Sigmoid colon (tissue), 6 donors: ENCODE measurements at regions not wholly inside any gene's neighbourhood (a gene's known extent, or its start where the extent isn't known, plus 50 kb on each side); places are given as distances from the start of the nearest gene placed in this dataset.

Experiments used
- DNase-seq: peaks from one replicate; pipeline ENCODE4 v3.0.0-alpha.2; 2019
- H3K27ac ChIP-seq, 4 donors: fragments of 200-600 bp; sonication (generic); one replicate each; pipeline ENCODE4 v1.5.1; 2016 to 2019; ENCODE audit warnings: mild to moderate bottlenecking in 1 of 4
- H3K27me3 ChIP-seq, 3 donors: fragments of 200-600 bp; sonication (generic); one replicate each; pipeline ENCODE4 v1.5.1; 2019; ENCODE audit warnings: mild to moderate bottlenecking in 1 of 3
- H3K36me3 ChIP-seq, 4 donors: fragments of 200-600 bp; sonication (generic); one replicate each; pipeline ENCODE4 v1.5.1; 2016 to 2019
- H3K4me1 ChIP-seq, 4 donors: fragments of 200-600 bp; sonication (generic); one replicate each; pipeline ENCODE4 v1.5.1; 2017 to 2019
- H3K4me3 ChIP-seq, 4 donors: fragments of 200-600 bp; sonication (generic); one replicate each; pipeline ENCODE4 v1.5.1; 2017 to 2019; ENCODE audit warnings: mild to moderate bottlenecking in 2 of 4, moderate library complexity in 1 of 4
- H3K9me3 ChIP-seq, 4 donors: fragments of 200-600 bp in 3 of 4; sonication (generic) in 3 of 4; one replicate each; pipeline versions ENCODE4 v1.5.1 to v1.6.1; 2013 to 2019
- EP300 ChIP-seq, 4 donors: sonication (generic); formaldehyde crosslinking; IDR thresholded peaks; one replicate each; pipeline ENCODE4 v1.6.1; 2017; ENCODE audit warnings: antibody characterized with exemption in 4 of 4
- POLR2A ChIP-seq, 2 donors: fragments of 450-650 bp; IDR thresholded peaks; one replicate each; pipeline ENCODE4 v1.6.1; 2016; ENCODE audit warnings: antibody characterized with exemption in 2 of 2, mild to moderate bottlenecking in 2 of 2, moderate library complexity in 2 of 2
- POLR2AphosphoS5 ChIP-seq, 4 donors: sonication (generic); formaldehyde crosslinking; IDR thresholded peaks; one replicate each; pipeline ENCODE4 v1.6.1; 2017; ENCODE audit warnings: antibody characterized with exemption in 4 of 4
- WGBS, 2 donors: extraction: QIAGEN DNeasy Blood & Tissue Kit; methylation state at CpG; one replicate each; pipeline ENCODE4 v1.1.7; 2013; 5-methylcytosine and 5-hydroxymethylcytosine counted together
- intact Hi-C: fragments of 100-400 bp; cut with DNase I; formaldehyde crosslinking; loops from one replicate; pipeline ENCODE4 v1.15.1; 2023
- TF ChIP-seq, protein P1 (sequence below), 4 experiments: fragments of 450-650 bp in 3 of 4; fragments of 200-600 bp in 1 of 4; IDR thresholded peaks; one replicate each; pipeline ENCODE4 v1.5.1; 2016 to 2019; ENCODE audit warnings: antibody characterized with exemption in 4 of 4, mild to moderate bottlenecking in 3 of 4, moderate library complexity in 2 of 4
- donor health status: healthy with polysubstance abuse.
- donor health status: healthy.

DNA sequence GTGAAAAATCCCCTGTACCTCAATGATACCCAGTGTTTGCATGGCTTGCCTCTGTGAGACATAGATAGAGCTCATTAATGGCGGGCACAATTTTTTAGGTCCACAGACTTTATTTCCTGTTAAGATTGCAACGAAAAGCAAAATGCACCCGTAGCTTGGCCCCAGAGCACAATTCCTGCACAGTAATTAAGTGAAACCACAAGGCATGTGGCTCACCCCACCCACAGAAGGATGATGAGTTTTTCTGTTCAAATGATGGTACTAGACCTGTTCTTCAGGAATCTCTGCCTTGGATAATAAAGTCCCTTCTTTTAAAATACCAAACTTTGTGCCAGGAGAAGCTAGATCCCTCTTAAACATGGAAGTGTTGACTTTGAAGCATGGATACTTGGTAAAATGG lies 738.1 kb downstream of the QKI start:
- TF ChIP-seq, protein P1, sequence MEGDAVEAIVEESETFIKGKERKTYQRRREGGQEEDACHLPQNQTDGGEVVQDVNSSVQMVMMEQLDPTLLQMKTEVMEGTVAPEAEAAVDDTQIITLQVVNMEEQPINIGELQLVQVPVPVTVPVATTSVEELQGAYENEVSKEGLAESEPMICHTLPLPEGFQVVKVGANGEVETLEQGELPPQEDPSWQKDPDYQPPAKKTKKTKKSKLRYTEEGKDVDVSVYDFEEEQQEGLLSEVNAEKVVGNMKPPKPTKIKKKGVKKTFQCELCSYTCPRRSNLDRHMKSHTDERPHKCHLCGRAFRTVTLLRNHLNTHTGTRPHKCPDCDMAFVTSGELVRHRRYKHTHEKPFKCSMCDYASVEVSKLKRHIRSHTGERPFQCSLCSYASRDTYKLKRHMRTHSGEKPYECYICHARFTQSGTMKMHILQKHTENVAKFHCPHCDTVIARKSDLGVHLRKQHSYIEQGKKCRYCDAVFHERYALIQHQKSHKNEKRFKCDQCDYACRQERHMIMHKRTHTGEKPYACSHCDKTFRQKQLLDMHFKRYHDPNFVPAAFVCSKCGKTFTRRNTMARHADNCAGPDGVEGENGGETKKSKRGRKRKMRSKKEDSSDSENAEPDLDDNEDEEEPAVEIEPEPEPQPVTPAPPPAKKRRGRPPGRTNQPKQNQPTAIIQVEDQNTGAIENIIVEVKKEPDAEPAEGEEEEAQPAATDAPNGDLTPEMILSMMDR (IDR thresholded peaks at IDR 0.05), result no peak
- peaks cover 0 to 12% (median 6%) of the 10 kb centered on the region in 4 donors for H3K4me1 ChIP-seq
- no peaks in the 10 kb centered on the region for H3K27me3 ChIP-seq
- H3K4me3 ChIP-seq, result no peak overlapping the region
- H3K27ac ChIP-seq, result no peak overlapping the region
- intact Hi-C loops, result no loop called here
- peaks cover 0 to 6% (median 0%) of the 10 kb centered on the region in 4 donors for H3K9me3 ChIP-seq
- 72 to 79% methylated on average over 3 of the region's 3 CpGs for WGBS, 2 donors
- DNase-seq, result no peak
- no peaks in the 10 kb centered on the region for H3K36me3 ChIP-seq

GRCh38 chr6:164151161-164152120 lies 736.9 kb downstream of the QKI start:
- TF ChIP-seq, protein P1 (IDR thresholded peaks at IDR 0.05), result no peak
- TF ChIP-seq POLR2AphosphoS5 (IDR thresholded peaks at IDR 0.05), result no peak
- TF ChIP-seq EP300 (IDR thresholded peaks at IDR 0.05), result no peak

DNA sequence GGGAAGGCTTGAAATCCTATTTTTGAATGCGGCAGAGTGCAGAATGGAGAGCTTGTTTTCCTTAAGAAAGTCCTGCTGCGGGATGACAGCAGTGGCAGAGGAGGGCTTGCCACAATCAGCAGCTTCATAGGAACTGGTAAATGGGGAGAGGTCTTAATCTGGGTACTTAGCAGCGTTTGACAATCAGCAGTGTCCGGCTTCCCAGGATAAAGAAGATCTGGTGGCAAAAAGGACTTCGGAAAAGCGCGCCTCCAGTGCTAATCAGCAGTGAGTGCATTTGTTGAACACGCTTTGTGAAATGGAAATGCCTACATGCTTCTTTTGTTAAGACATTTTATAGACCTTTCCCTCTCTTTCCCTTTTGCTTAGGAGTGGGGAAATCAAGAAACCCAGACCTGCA lies 735.7 kb downstream of the QKI start:
- WGBS, 2 donors, result 90 to 93% methylated on average over 8 of the region's 8 CpGs
- H3K4me3 ChIP-seq, result no peak overlapping the region

More at GRCh38 chr6:164151161-164152120, 736.9 kb downstream of the QKI start:
- no peak overlapping the region for H3K4me3 ChIP-seq
- H3K27ac ChIP-seq, result peak overlapping the region in 1 of 4 donors; percentile 5
- DNase-seq, result peak; percentile 75
- peaks cover 0 to 6% (median 0%) of the 10 kb centered on the region in 4 donors for H3K9me3 ChIP-seq
- H3K27me3 ChIP-seq, result no peaks in the 10 kb centered on the region
- H3K36me3 ChIP-seq, result no peaks in the 10 kb centered on the region
- intact Hi-C loops, result no loop called here
- WGBS, 2 donors, result 78 to 81% methylated on average over 19 of the region's 19 CpGs
- peaks cover 0 to 12% (median 6%) of the 10 kb centered on the region in 4 donors for H3K4me1 ChIP-seq

DNA sequence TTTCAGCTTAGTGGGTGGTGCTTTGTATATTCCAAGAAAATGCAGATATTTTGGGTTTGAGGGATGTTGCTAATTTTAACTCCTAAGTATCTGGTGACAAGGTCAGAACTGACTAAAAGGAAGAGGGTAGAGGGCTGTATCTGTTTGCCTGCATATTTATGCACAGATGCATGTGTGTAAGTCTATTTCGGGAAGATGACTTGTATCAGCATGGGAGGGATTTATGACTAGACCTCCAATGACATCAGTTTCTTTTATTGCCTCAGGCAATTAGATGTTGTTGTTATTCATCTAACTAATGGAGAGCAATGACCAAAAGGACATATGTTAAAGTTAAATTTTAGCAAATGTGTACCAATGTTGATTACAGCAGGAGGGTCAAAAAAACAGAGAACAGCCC lies 734.3 kb downstream of the QKI start:
- Histone ChIP-seq H3K27me3 (no peaks in the 10 kb centered on the region), H3K4me3 (no peak overlapping the region), H3K36me3 (no peaks in the 10 kb centered on the region), H3K4me1 (peaks cover 0 to 12% (median 6%) of the 10 kb centered on the region in 4 donors), H3K27ac (no peak overlapping the region), H3K9me3 (peaks cover 0 to 6% (median 0%) of the 10 kb centered on the region in 4 donors)
- 67 to 73% methylated on average over 1 of the region's 1 CpG for WGBS, 2 donors
- no peak for DNase-seq
- TF ChIP-seq POLR2A (IDR thresholded peaks at IDR 0.05) (no peak), EP300 (IDR thresholded peaks at IDR 0.05) (no peak)
- TF ChIP-seq, protein P1 (IDR thresholded peaks at IDR 0.05), result no peak
- intact Hi-C loops, result no loop called here

More for the DNA sequence above, 735.7 kb downstream of the QKI start:
- H3K27ac ChIP-seq, result no peak overlapping the region
- no peaks in the 10 kb centered on the region for H3K36me3 ChIP-seq
- peaks cover 0 to 12% (median 6%) of the 10 kb centered on the region in 4 donors for H3K4me1 ChIP-seq
- peaks cover 0 to 6% (median 0%) of the 10 kb centered on the region in 4 donors for H3K9me3 ChIP-seq
- intact Hi-C loops, result no loop called here
- DNase-seq, result no peak
- no peak for TF ChIP-seq POLR2AphosphoS5 (IDR thresholded peaks at IDR 0.05)
- TF ChIP-seq, protein P1 (IDR thresholded peaks at IDR 0.05), result no peak
- no peaks in the 10 kb centered on the region for H3K27me3 ChIP-seq
